ENCODE measurements at regions not wholly inside any gene's neighbourhood (a gene's known extent, or its start where the extent isn't known, plus 50 kb on each side); places are given as distances from the start of the nearest gene placed in this dataset.
A peak's percentile ranks its signal among the peaks of the same experiment; 100 is the strongest.

DNA sequence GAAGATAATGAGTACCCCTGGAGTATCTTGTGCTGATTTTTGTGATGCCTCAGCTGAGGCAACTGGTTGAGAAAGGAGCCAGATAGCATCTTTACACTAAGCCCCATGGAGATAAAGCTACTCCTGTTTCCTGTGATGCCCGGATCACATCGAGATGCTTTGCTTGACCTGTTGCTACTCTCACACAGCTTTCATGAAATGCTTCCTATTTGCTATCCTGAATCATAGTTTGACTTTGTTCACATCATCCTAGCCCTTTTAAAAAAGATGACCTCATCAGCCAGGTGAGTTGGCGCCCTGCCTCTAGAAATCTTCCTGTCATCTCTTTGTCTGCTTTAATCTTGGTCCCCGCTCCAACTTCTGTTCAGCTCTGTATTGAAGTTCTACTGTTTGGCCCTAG lies 409.6 kb upstream of the TBL1XR1 start:
- DNase-seq (ENCODE audit: low read depth): peak; percentile 70
- TF ChIP-seq CTCF (IDR thresholded peaks at IDR 0.05; ENCODE audit: insufficient read depth, low read depth, low read length): no peak
- H3K4me3 ChIP-seq (ENCODE audit: low read depth, low read length): no peak overlapping the region

- no peak overlapping the region for H3K4me3 ChIP-seq (ENCODE audit: low read depth, low read length)
- no peak for DNase-seq (ENCODE audit: low read depth)
- no peak for TF ChIP-seq CTCF (IDR thresholded peaks at IDR 0.05; ENCODE audit: insufficient read depth, low read depth, low read length)
Measured at GRCh38 chr3:177607589-177607988, 410.3 kb upstream of the TBL1XR1 start.

DNA sequence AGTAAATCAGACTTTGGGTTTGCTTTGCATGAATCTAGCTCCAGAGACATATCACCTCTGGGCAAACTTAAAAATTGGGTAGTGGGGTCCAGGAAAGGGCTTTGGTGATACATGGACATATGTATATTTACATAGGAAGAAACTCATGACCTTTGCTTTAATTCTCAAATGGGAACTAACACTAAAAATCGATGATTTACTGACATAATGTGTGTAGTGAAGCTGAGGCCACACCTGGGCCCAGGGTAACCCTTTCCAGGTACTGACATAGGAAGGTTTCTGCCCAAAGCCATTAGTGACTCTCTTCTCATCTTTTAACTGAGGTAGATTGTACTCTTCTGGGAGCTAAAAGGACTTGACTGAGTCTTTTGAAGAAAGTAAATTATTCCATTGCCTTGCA lies 411.2 kb upstream of the TBL1XR1 start:
- no peak overlapping the region for H3K4me3 ChIP-seq (ENCODE audit: low read depth, low read length)
- TF ChIP-seq CTCF (IDR thresholded peaks at IDR 0.05; ENCODE audit: insufficient read depth, low read depth, low read length): no peak
- DNase-seq (ENCODE audit: low read depth): no peak

- DNase-seq (ENCODE audit: low read depth): no peak
- TF ChIP-seq CTCF (IDR thresholded peaks at IDR 0.05; ENCODE audit: insufficient read depth, low read depth, low read length): no peak
- no peak overlapping the region for H3K4me3 ChIP-seq (ENCODE audit: low read depth, low read length)
Measured at GRCh38 chr3:177609613-177610012, 412.3 kb upstream of the TBL1XR1 start.

DNA sequence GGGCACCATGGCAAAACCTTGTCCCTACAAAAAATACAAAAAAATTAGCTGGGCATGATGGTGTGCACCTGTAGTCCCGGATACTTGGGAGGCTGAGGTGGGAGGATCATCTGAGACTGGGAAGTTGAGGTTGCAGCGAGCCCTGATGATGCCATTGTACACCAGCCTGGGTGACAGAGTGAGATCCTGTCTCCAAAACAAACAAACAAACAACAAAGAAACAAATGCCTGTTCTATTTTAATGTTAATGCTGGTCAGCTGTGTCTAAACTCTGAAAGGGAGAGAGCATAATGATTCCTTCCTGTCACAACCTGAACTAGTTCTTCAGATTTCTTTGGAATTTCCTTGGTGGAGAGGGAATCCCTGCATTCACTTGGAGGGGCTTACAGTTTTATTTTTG lies 413.0 kb upstream of the TBL1XR1 start:
- no peak overlapping the region for H3K4me3 ChIP-seq (ENCODE audit: low read depth, low read length)
- DNase-seq (ENCODE audit: low read depth): no peak
- no peak for TF ChIP-seq CTCF (IDR thresholded peaks at IDR 0.05; ENCODE audit: insufficient read depth, low read depth, low read length)

DNA sequence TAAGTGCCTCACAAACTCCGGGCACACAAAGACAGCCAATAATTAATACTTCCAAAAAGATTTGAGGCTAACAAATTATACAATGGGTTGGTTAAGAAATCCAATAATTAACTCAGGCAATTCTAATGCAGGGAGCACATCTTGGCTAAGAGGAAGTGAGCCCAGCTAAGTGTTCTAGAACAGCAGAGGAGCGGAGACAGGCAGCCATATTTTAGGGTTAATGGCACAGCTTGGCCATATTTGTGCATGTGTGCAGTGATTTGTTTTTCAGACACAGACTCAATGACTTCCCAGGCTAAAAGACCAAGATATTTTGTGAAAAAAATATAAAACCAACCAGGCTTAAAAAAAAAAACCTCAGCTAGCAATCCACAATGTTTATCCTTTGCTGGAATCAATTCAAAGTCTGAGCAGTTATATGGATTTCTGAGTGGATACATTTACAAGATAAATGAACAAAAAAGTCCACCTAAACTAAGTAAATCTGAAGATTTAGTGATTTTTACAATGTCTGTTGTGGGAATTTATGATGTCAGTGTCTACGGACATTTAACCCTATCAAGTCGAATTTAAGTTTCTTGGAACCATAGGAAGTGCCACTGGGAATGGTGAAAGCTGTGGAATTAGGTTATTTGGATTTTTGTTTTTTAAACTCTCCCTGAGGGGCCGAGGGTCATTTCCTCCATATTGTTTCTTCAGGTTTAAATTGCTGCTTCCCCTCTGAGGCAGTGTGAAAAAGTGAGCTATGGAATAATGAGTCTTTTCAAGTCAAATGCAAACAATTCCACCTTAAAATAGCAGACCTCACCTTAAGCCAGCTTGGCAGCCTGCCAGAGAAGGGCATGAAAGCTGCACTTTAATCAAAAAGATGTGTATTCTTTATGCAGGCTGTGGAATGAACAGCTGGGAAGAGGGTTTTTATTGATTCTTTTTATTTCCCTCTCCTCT lies 413.7 kb upstream of the TBL1XR1 start:
- H3K4me3 ChIP-seq (ENCODE audit: low read depth, low read length): no peak overlapping the region
- DNase-seq (ENCODE audit: low read depth): no peak
- TF ChIP-seq CTCF (IDR thresholded peaks at IDR 0.05; ENCODE audit: insufficient read depth, low read depth, low read length): no peak
